Upper lobe of left lung (tissue), 4 donors: ENCODE measurements at regions not wholly inside any gene's neighbourhood (a gene's known extent, or its start where the extent isn't known, plus 50 kb on each side); places are given as distances from the start of the nearest gene placed in this dataset.

Experiments
- POLR2A ChIP-seq, 4 donors: fragments of 450-650 bp; IDR thresholded peaks; one replicate each; pipeline ENCODE4 v1.5.1; 2016 to 2017; ENCODE audit warnings: antibody characterized with exemption in 4 of 4, mild to moderate bottlenecking in 2 of 4
- POLR2AphosphoS5 ChIP-seq, 2 donors: sonication (generic); formaldehyde crosslinking; IDR thresholded peaks; one replicate each; pipeline ENCODE4 v1.5.1; 2017; ENCODE audit warnings: antibody characterized with exemption in 2 of 2
- TF ChIP-seq, protein P1 (sequence below), 6 experiments: fragments of 450-650 bp in 4 of 6; fragments of 200-600 bp in 2 of 6; sonication (generic) in 2 of 6; IDR thresholded peaks; one replicate each; pipeline ENCODE4 v1.5.1; 2016 to 2019; ENCODE audit warnings: antibody characterized with exemption in 6 of 6

DNA sequence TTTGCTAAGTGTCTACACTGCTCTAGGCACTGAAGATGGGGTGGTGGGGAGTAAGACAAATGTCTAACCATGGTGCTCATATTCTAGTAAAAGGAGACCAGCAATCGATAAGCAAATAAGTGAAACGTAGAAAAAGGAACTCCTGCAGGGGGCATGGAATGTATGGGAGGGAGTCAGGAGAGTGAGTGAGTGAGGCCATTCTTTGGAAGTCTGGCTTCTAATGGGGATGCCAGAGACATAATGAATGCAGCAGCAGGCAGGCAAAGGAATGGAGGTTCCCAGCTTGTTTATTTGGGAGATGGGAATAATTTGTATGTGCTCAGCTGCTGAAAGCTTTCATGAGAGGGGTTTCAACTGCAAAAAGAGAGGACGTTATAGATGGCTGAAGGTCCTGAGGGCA is 216.4 kb upstream of the DYNLRB2 start:
- TF ChIP-seq POLR2A (IDR thresholded peaks at IDR 0.05) (no peak), POLR2AphosphoS5 (IDR thresholded peaks at IDR 0.05) (no peak)
- TF ChIP-seq, protein P1, sequence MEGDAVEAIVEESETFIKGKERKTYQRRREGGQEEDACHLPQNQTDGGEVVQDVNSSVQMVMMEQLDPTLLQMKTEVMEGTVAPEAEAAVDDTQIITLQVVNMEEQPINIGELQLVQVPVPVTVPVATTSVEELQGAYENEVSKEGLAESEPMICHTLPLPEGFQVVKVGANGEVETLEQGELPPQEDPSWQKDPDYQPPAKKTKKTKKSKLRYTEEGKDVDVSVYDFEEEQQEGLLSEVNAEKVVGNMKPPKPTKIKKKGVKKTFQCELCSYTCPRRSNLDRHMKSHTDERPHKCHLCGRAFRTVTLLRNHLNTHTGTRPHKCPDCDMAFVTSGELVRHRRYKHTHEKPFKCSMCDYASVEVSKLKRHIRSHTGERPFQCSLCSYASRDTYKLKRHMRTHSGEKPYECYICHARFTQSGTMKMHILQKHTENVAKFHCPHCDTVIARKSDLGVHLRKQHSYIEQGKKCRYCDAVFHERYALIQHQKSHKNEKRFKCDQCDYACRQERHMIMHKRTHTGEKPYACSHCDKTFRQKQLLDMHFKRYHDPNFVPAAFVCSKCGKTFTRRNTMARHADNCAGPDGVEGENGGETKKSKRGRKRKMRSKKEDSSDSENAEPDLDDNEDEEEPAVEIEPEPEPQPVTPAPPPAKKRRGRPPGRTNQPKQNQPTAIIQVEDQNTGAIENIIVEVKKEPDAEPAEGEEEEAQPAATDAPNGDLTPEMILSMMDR (IDR thresholded peaks at IDR 0.05), result no peak
